ENCODE measurements at regions not wholly inside any gene's neighbourhood (a gene's known extent, or its start where the extent isn't known, plus 50 kb on each side); places are given as distances from the start of the nearest gene placed in this dataset.
"Not testable (repeated sequence)": the region's sequence is repeated elsewhere in the genome, so short reads cannot be mapped to it uniquely, and the experiment has no call there.

- no peak for DNase-seq
These were observed 76.7 kb upstream of the DRD5 start for GRCh38 chr4:9704551-9705332.

GRCh38 chr4:9707281-9707680, 74.2 kb upstream of the DRD5 start:
- DNase-seq = not testable (repeated sequence)

- not testable (repeated sequence) for DNase-seq
These were observed 73.5 kb upstream of the DRD5 start for GRCh38 chr4:9707936-9708335.

GRCh38 chr4:9709724-9710123, 71.7 kb upstream of the DRD5 start:
- DNase-seq = no peak

GRCh38 chr4:9715271-9715670, 66.2 kb upstream of the DRD5 start:
- DNase-seq = not testable (repeated sequence)

GRCh38 chr4:9716093-9716492, 65.3 kb upstream of the DRD5 start:
- no peak for DNase-seq

GRCh38 chr4:9718246-9718939, 63.0 kb upstream of the DRD5 start:
- DNase-seq = not testable (repeated sequence)

- not testable (repeated sequence) for DNase-seq
These were observed 59.3 kb upstream of the DRD5 start for GRCh38 chr4:9722131-9722530.
